Kidney (tissue), 13 donors: ENCODE measurements at regions not wholly inside any gene's neighbourhood (a gene's known extent, or its start where the extent isn't known, plus 50 kb on each side); places are given as distances from the start of the nearest gene placed in this dataset.

Experiments
- DNase-seq, 5 donors: peaks; one replicate each; pipeline ENCODE4 v3.0.0-alpha.2; 2013 to 2020
- FAIRE-seq: peaks from 2 replicates; lab custom pipeline; 2012; peaks lifted over from hg19 to GRCh38; lab: Jason Lieb, UNC
- H3K27ac ChIP-seq, 2 donors: one replicate each; pipeline ENCODE4 v1.7.0; 2013; ENCODE audit warnings: low read depth in 2 of 2, low read length in 2 of 2, inconsistent platforms in 1 of 2
- H3K27me3 ChIP-seq: one replicate; pipeline ENCODE4 v1.7.1; 2013; ENCODE audit warnings: low read length, inconsistent platforms; ENCODE audit not compliant: control insufficient read depth, insufficient read depth
- H3K36me3 ChIP-seq, 3 donors: one replicate each; pipeline versions ENCODE4 v1.7.0 to v1.7.1; 2013; ENCODE audit warnings: low read length in 3 of 3, control low read depth in 1 of 3, inconsistent platforms in 1 of 3; ENCODE audit not compliant: insufficient read depth in 3 of 3, control insufficient read depth in 2 of 3
- H3K4me1 ChIP-seq, 3 donors: one replicate each; pipeline versions ENCODE4 v1.7.0 to v1.7.1; 2013; ENCODE audit warnings: low read length in 3 of 3, inconsistent platforms in 1 of 3, low read depth in 1 of 3; ENCODE audit not compliant: control insufficient read depth in 2 of 3, insufficient read depth in 2 of 3
- H3K4me3 ChIP-seq, 3 donors: one replicate each; pipeline versions ENCODE4 v1.7.0 to v1.8.1; 2013; ENCODE audit warnings: low read length in 3 of 3, control low read depth in 1 of 3, inconsistent platforms in 1 of 3
- H3K9ac ChIP-seq, 3 donors: one replicate each; pipeline versions ENCODE4 v1.7.0 to v1.7.1; 2013; ENCODE audit warnings: low read length in 3 of 3, control low read depth in 1 of 3, inconsistent platforms in 1 of 3
- H3K9me3 ChIP-seq, 3 donors: one replicate each; pipeline versions ENCODE4 v1.7.0 to v1.7.1; 2013; ENCODE audit warnings: low read length in 3 of 3, control low read depth in 1 of 3, inconsistent platforms in 1 of 3; ENCODE audit not compliant: control insufficient read depth in 2 of 3, insufficient read depth in 1 of 3
- CTCF ChIP-seq: IDR thresholded peaks from 3 replicates; pipeline ENCODE4 v1.5.1; 2012; ENCODE audit warnings: mild to moderate bottlenecking, moderate library complexity, borderline replicate concordance; ENCODE audit not compliant: insufficient read depth; ENCODE audit errors: extremely low read depth
- intact Hi-C: fragments of 100-400 bp; cut with DNase I; formaldehyde crosslinking; loops from one replicate; pipeline ENCODE4 v1.11.1; 2022
- donor health status: control.
- donor health status: control.
- donor health status: control.
- donor health status: control.
- donor health status: control.
- donor health status: DM: yes; HTN: yes; CAD: no.
- donor health status: Normal renal cell carcinoma (clear cell type).

- peak; percentile 76 for TF ChIP-seq CTCF
Measured at GRCh38 chrX:69285881-69286564, 120.8 kb upstream of the PJA1 start.

DNA sequence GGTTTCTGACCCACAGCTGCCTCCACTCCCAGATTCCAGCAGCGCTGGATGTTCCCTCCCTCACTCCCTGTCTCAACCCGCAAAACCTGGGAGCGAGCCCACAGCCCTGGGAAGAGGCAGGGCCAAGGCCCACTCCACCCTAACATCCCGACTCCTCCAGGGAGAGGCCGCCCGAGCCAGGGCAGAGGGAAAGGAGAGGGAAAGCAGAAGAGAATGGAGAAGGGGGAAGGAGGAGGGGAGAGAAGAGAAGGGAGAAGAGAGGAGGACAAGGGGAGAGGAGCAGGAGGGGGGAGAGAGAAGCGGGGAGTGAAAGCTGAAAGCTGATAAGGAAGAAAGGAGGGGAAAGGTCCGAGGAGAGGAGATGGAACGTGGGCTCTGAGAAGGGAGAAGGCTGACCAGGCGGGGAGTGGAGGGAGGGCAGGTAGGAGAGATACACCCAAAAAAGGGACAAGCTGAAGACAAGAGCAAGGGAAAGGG is 120.2 kb upstream of the PJA1 start:
- FAIRE-seq (no peak), DNase-seq (peak in 4 of 5 donors; percentile 45 to 82 (median 58))
- Histone ChIP-seq H3K4me3 (peak overlapping the region in 2 of 3 donors; percentile 29 to 39), H3K36me3 (no peaks in the 10 kb centered on the region), H3K27ac (no peak overlapping the region), H3K4me1 (peaks cover 0 to 9% (median 3%) of the 10 kb centered on the region in 3 donors), H3K27me3 (no peaks in the 10 kb centered on the region), H3K9me3 (no peaks in the 10 kb centered on the region), H3K9ac (peak overlapping the region in 1 of 3 donors; percentile 9)
- intact Hi-C loops: loop anchor here (10.0 kb wide), 1 partner anchor 461 kb away; the partner anchor contains the start of gene EFNB1
- no peak for TF ChIP-seq CTCF

More at GRCh38 chrX:69285881-69286564, 120.8 kb upstream of the PJA1 start:
- peaks cover 0 to 8% (median 2%) of the 10 kb centered on the region in 3 donors for H3K4me1 ChIP-seq
- no peak for FAIRE-seq
- intact Hi-C loops: loop anchor here (10.0 kb wide), 1 partner anchor 461 kb away; the partner anchor contains the start of gene EFNB1
- no peaks in the 10 kb centered on the region for H3K27me3 ChIP-seq
- peak overlapping the region in 1 of 3 donors; percentile 9 for H3K9ac ChIP-seq
- H3K4me3 ChIP-seq: peak overlapping the region in 2 of 3 donors; percentile 29 to 39
- no peaks in the 10 kb centered on the region for H3K36me3 ChIP-seq
- DNase-seq: peak; percentile 78 to 87 (median 81)
- H3K27ac ChIP-seq: no peak overlapping the region
- H3K9me3 ChIP-seq: no peaks in the 10 kb centered on the region

- no peaks in the 10 kb centered on the region for H3K9me3 ChIP-seq
- H3K27ac ChIP-seq: no peak overlapping the region
- H3K36me3 ChIP-seq: no peaks in the 10 kb centered on the region
- H3K27me3 ChIP-seq: no peaks in the 10 kb centered on the region
- intact Hi-C loops: loop anchor here (10.0 kb wide), 1 partner anchor 460 kb away; the partner anchor contains the start of gene EFNB1
- peaks cover 0 to 9% (median 5%) of the 10 kb centered on the region in 3 donors for H3K4me1 ChIP-seq
- H3K4me3 ChIP-seq: no peak overlapping the region
- TF ChIP-seq CTCF: no peak
- DNase-seq (no peak), FAIRE-seq (no peak)
- no peak overlapping the region for H3K9ac ChIP-seq
Measured at GRCh38 chrX:69284491-69284890, 119.2 kb upstream of the PJA1 start.
